Natural killer cell treated with Interleukin-12 subunit alpha and Interleukin-12 subunit beta and Interleukin-15 and Interleukin-18, amount 100 ng/mL, for 72 hours (primary cell): ENCODE measurements at regions not wholly inside any gene's neighbourhood (a gene's known extent, or its start where the extent isn't known, plus 50 kb on each side); places are given as distances from the start of the nearest gene placed in this dataset.

Experiments
- ATAC-seq, 2 donors: fragments of 150-1000 bp; cut with Tn5 transposase in 1 of 2; sonication (Bioruptor Pico), chemical (Tn5 transposase) in 1 of 2; 2 replicates each; pipeline ENCODE4 v1.10.0; 2021
- DNase-seq: peaks from one replicate; pipeline ENCODE4 v3.0.0; 2022; ENCODE audit warnings: low spot score
- H3K27ac Mint-ChIP-seq, 2 donors: 1 replicate in 1 of 2; 2 replicates in 1 of 2; pipeline ENCODE4 v1.8.0; 2022; ENCODE audit warnings: mixed read lengths in 2 of 2, mild to moderate bottlenecking in 1 of 2, moderate library complexity in 1 of 2
- H3K27me3 Mint-ChIP-seq, 2 donors: 1 replicate in 1 of 2; 2 replicates in 1 of 2; pipeline ENCODE4 v1.8.0; 2022; ENCODE audit warnings: mixed read lengths in 2 of 2
- H3K36me3 Mint-ChIP-seq: one replicate; pipeline ENCODE4 v1.8.0; 2022; ENCODE audit warnings: mixed read lengths
- H3K4me1 Mint-ChIP-seq, 2 donors: 1 replicate in 1 of 2; 2 replicates in 1 of 2; pipeline ENCODE4 v1.8.0; 2022; ENCODE audit warnings: low read depth in 2 of 2, mixed read lengths in 2 of 2, mild to moderate bottlenecking in 1 of 2
- H3K4me3 Mint-ChIP-seq: one replicate; pipeline ENCODE4 v1.8.0; 2022; ENCODE audit warnings: mixed read lengths
- H3K9me3 Mint-ChIP-seq: 2 replicates; pipeline ENCODE4 v1.8.0; 2022; ENCODE audit warnings: mixed read lengths

- ATAC-seq (no peak), DNase-seq (no peak)
- Mint-ChIP-seq H3K4me3 (no peak overlapping the region), H3K4me1 (no peaks in the 10 kb centered on the region), H3K9me3 (no peaks in the 10 kb centered on the region), H3K36me3 (no peaks in the 10 kb centered on the region), H3K27ac (no peak overlapping the region), H3K27me3 (peaks cover 14 to 27% of the 10 kb centered on the region in 2 donors)
Measured at GRCh38 chr1:232282498-232282897, 347.4 kb downstream of the SIPA1L2 start.

- Mint-ChIP-seq H3K27me3 (peaks cover 21 to 29% of the 10 kb centered on the region in 2 donors), H3K27ac (no peak overlapping the region), H3K9me3 (no peaks in the 10 kb centered on the region)
Measured at GRCh38 chr1:232280910-232281309, 349.0 kb downstream of the SIPA1L2 start.

GRCh38 chr1:232279909-232280400 lies 350.0 kb downstream of the SIPA1L2 start:
- no peak overlapping the region for H3K27ac Mint-ChIP-seq

More at GRCh38 chr1:232280910-232281309, 349.0 kb downstream of the SIPA1L2 start:
- no peak overlapping the region for H3K4me3 Mint-ChIP-seq
- no peaks in the 10 kb centered on the region for H3K4me1 Mint-ChIP-seq
- DNase-seq, result no peak
- no peak for ATAC-seq
- H3K36me3 Mint-ChIP-seq, result no peaks in the 10 kb centered on the region

GRCh38 chr1:232278925-232279324 lies 351.0 kb downstream of the SIPA1L2 start:
- no peak overlapping the region for H3K27ac Mint-ChIP-seq
- no peak overlapping the region for H3K4me3 Mint-ChIP-seq
- DNase-seq (no peak), ATAC-seq (no peak)
- H3K9me3 Mint-ChIP-seq, result no peaks in the 10 kb centered on the region
- peaks cover 25 to 28% of the 10 kb centered on the region in 2 donors for H3K27me3 Mint-ChIP-seq
- no peaks in the 10 kb centered on the region for H3K36me3 Mint-ChIP-seq
- no peaks in the 10 kb centered on the region for H3K4me1 Mint-ChIP-seq

More at GRCh38 chr1:232279909-232280400, 350.0 kb downstream of the SIPA1L2 start:
- H3K27me3 Mint-ChIP-seq, result peaks cover 25 to 28% of the 10 kb centered on the region in 2 donors
- no peaks in the 10 kb centered on the region for H3K9me3 Mint-ChIP-seq
- H3K4me3 Mint-ChIP-seq, result no peak overlapping the region
- H3K36me3 Mint-ChIP-seq, result no peaks in the 10 kb centered on the region
- no peak for DNase-seq
- no peak for ATAC-seq
- H3K4me1 Mint-ChIP-seq, result no peaks in the 10 kb centered on the region

GRCh38 chr1:232276651-232277050 lies 353.3 kb downstream of the SIPA1L2 start:
- Mint-ChIP-seq H3K4me3 (no peak overlapping the region), H3K27ac (no peak overlapping the region), H3K4me1 (no peaks in the 10 kb centered on the region), H3K9me3 (no peaks in the 10 kb centered on the region), H3K36me3 (no peaks in the 10 kb centered on the region), H3K27me3 (peaks cover 28 to 38% of the 10 kb centered on the region in 2 donors)
- ATAC-seq, result no peak
- no peak for DNase-seq

- ATAC-seq (no peak), DNase-seq (no peak)
- Mint-ChIP-seq H3K9me3 (no peaks in the 10 kb centered on the region), H3K4me1 (no peaks in the 10 kb centered on the region), H3K27ac (no peak overlapping the region), H3K36me3 (no peaks in the 10 kb centered on the region), H3K4me3 (no peak overlapping the region), H3K27me3 (peaks cover 22 to 30% of the 10 kb centered on the region in 2 donors)
Measured at GRCh38 chr1:232274999-232275710, 354.8 kb downstream of the SIPA1L2 start.

- peaks cover 22% of the 10 kb centered on the region in 2 donors for H3K27me3 Mint-ChIP-seq
- H3K9me3 Mint-ChIP-seq, result no peaks in the 10 kb centered on the region
- no peak for DNase-seq
- no peaks in the 10 kb centered on the region for H3K36me3 Mint-ChIP-seq
- H3K4me1 Mint-ChIP-seq, result no peaks in the 10 kb centered on the region
- H3K4me3 Mint-ChIP-seq, result no peak overlapping the region
- no peak overlapping the region for H3K27ac Mint-ChIP-seq
- ATAC-seq, result no peak
Measured at GRCh38 chr1:232274236-232274855, 355.6 kb downstream of the SIPA1L2 start.

- H3K9me3 Mint-ChIP-seq, result no peaks in the 10 kb centered on the region
- ATAC-seq (no peak), DNase-seq (no peak)
- H3K27me3 Mint-ChIP-seq, result peaks cover 22 to 27% of the 10 kb centered on the region in 2 donors
- H3K4me1 Mint-ChIP-seq, result no peaks in the 10 kb centered on the region
- H3K27ac Mint-ChIP-seq, result no peak overlapping the region
- no peak overlapping the region for H3K4me3 Mint-ChIP-seq
- H3K36me3 Mint-ChIP-seq, result no peaks in the 10 kb centered on the region
Measured at GRCh38 chr1:232273011-232273410, 356.9 kb downstream of the SIPA1L2 start.

GRCh38 chr1:232271991-232272589 lies 357.8 kb downstream of the SIPA1L2 start:
- H3K27me3 Mint-ChIP-seq, result peaks cover 21 to 30% of the 10 kb centered on the region in 2 donors
- H3K4me3 Mint-ChIP-seq, result no peak overlapping the region
- no peak for ATAC-seq
- no peak for DNase-seq
- no peak overlapping the region for H3K27ac Mint-ChIP-seq
- H3K4me1 Mint-ChIP-seq, result no peaks in the 10 kb centered on the region
- no peaks in the 10 kb centered on the region for H3K9me3 Mint-ChIP-seq
- H3K36me3 Mint-ChIP-seq, result no peaks in the 10 kb centered on the region

GRCh38 chr1:232271299-232271698 lies 358.6 kb downstream of the SIPA1L2 start:
- no peak for ATAC-seq
- Mint-ChIP-seq H3K27ac (no peak overlapping the region), H3K27me3 (peaks cover 18 to 25% of the 10 kb centered on the region in 2 donors), H3K9me3 (no peaks in the 10 kb centered on the region), H3K4me3 (no peak overlapping the region), H3K36me3 (no peaks in the 10 kb centered on the region), H3K4me1 (no peaks in the 10 kb centered on the region)
- DNase-seq, result no peak

GRCh38 chr1:232269988-232270387 lies 359.9 kb downstream of the SIPA1L2 start:
- H3K36me3 Mint-ChIP-seq, result no peaks in the 10 kb centered on the region
- no peak overlapping the region for H3K4me3 Mint-ChIP-seq
- peaks cover 22 to 24% of the 10 kb centered on the region in 2 donors for H3K27me3 Mint-ChIP-seq
- no peak overlapping the region for H3K27ac Mint-ChIP-seq
- ATAC-seq (no peak), DNase-seq (no peak)
- no peaks in the 10 kb centered on the region for H3K9me3 Mint-ChIP-seq
- no peaks in the 10 kb centered on the region for H3K4me1 Mint-ChIP-seq

- DNase-seq, result no peak
- Mint-ChIP-seq H3K9me3 (no peaks in the 10 kb centered on the region), H3K27me3 (peaks cover 22 to 33% of the 10 kb centered on the region in 2 donors), H3K4me3 (no peak overlapping the region), H3K27ac (no peak overlapping the region), H3K4me1 (no peaks in the 10 kb centered on the region), H3K36me3 (no peaks in the 10 kb centered on the region)
- ATAC-seq, result no peak
Measured at GRCh38 chr1:232267837-232268598, 361.9 kb downstream of the SIPA1L2 start.

GRCh38 chr1:232267092-232267836 lies 362.7 kb downstream of the SIPA1L2 start:
- Mint-ChIP-seq H3K4me3 (no peak overlapping the region), H3K36me3 (no peaks in the 10 kb centered on the region), H3K27ac (no peak overlapping the region), H3K4me1 (no peaks in the 10 kb centered on the region), H3K27me3 (peaks cover 17 to 29% of the 10 kb centered on the region in 2 donors), H3K9me3 (no peaks in the 10 kb centered on the region)
- no peak for ATAC-seq
- no peak for DNase-seq
